CD4-positive, alpha-beta T cell (primary cell): ENCODE measurements at regions not wholly inside any gene's neighbourhood (a gene's known extent, or its start where the extent isn't known, plus 50 kb on each side); places are given as distances from the start of the nearest gene placed in this dataset.

Experiments
- ATAC-seq: fragments of 200-7000 bp; cut with Tn5 transposase; one replicate; pipeline ENCODE4 v1.10.0; 2022; ENCODE audit warnings: mild to moderate bottlenecking; ENCODE audit not compliant: poor library complexity
- CTCF ChIA-PET: fragments of 350-600 bp; sonication (Branson Sonifier 250); formaldehyde crosslinking; loops from one replicate; lab custom pipeline; 2021; ENCODE audit warnings: antibody characterized with exemption, inconsistent platforms; lab: Charles Lee
- POLR2A ChIA-PET: fragments of 350-600 bp; sonication (Branson Sonifier 250); formaldehyde crosslinking; loops from one replicate; lab custom pipeline; 2021; ENCODE audit warnings: antibody characterized with exemption, inconsistent platforms; lab: Charles Lee
- DNase-seq, 14 experiments: peaks; one replicate each; pipeline ENCODE4 v3.0.0-alpha.2; 2013 to 2020; ENCODE audit warnings: mixed read lengths in 2 of 14
- H3K27ac ChIP-seq, 2 donors: one replicate each; pipeline versions ENCODE4 v1.5.1 to v1.7.0; 2013; ENCODE audit warnings: low read length in 2 of 2, low read depth in 1 of 2, mild to moderate bottlenecking in 1 of 2
- H3K27me3 ChIP-seq, 2 experiments: 1 replicate in 1 of 2; 2 replicates in 1 of 2; pipeline versions ENCODE4 v1.6.1 to v1.7.0; 2013; ENCODE audit warnings: low read length in 2 of 2, control low read depth in 1 of 2, mild to moderate bottlenecking in 1 of 2, moderate library complexity in 1 of 2; ENCODE audit not compliant: insufficient read depth in 2 of 2, control insufficient read depth in 1 of 2
- H3K36me3 ChIP-seq: one replicate; pipeline ENCODE4 v1.6.1; 2013; ENCODE audit warnings: low read length, control low read depth; ENCODE audit not compliant: insufficient read depth
- H3K4me1 ChIP-seq: one replicate; pipeline ENCODE4 v1.6.1; 2013; ENCODE audit warnings: low read length, control low read depth; ENCODE audit not compliant: insufficient read depth
- H3K4me3 ChIP-seq: one replicate; pipeline ENCODE4 v1.5.1; 2013; ENCODE audit warnings: mild to moderate bottlenecking, low read length, moderate library complexity
- H3K9me3 ChIP-seq, 2 experiments: 1 replicate in 1 of 2; 2 replicates in 1 of 2; pipeline versions ENCODE4 v1.6.1 to v1.7.0; 2013; ENCODE audit warnings: low read length in 2 of 2, mild to moderate bottlenecking in 2 of 2, control low read depth in 1 of 2, moderate library complexity in 1 of 2; ENCODE audit not compliant: control insufficient read depth in 1 of 2, insufficient read depth in 1 of 2
- H3K27ac Mint-ChIP-seq: one replicate; pipeline ENCODE4 v1.8.0; 2020; ENCODE audit warnings: mixed read lengths
- H3K27me3 Mint-ChIP-seq: one replicate; pipeline ENCODE4 v1.8.0; 2021; ENCODE audit warnings: mixed read lengths
- H3K36me3 Mint-ChIP-seq: one replicate; pipeline ENCODE4 v1.8.0; 2021; ENCODE audit warnings: low read depth, mixed read lengths
- H3K4me1 Mint-ChIP-seq: one replicate; pipeline ENCODE4 v1.8.0; 2021; ENCODE audit warnings: low read depth, mixed read lengths
- H3K4me3 Mint-ChIP-seq: one replicate; pipeline ENCODE4 v1.8.0; 2020; ENCODE audit warnings: mild to moderate bottlenecking, mixed read lengths
- H3K9me3 Mint-ChIP-seq: one replicate; pipeline ENCODE4 v1.8.0; 2020; ENCODE audit warnings: mixed read lengths
- intact Hi-C, 2 experiments: fragments of 100-400 bp; cut with DNase I in 1 of 2; cut with micrococcal nuclease in 1 of 2; formaldehyde crosslinking; loops; one replicate each; pipeline versions ENCODE4 v1.15.1 to v1.9.0; 2023 to 2025; cut with DNase I, micrococcal nuclease
- TF ChIP-seq, protein P1 (sequence below): fragments of 200-600 bp; IDR thresholded peaks from one replicate; pipeline ENCODE4 v1.8.0; 2022; ENCODE audit warnings: antibody characterized with exemption, mild to moderate bottlenecking

GRCh38 chr22:20637750-20638506, 130.5 kb downstream of the MED15 start:
- no peak for DNase-seq
- no peaks in the 10 kb centered on the region for H3K9me3 Mint-ChIP-seq
- Histone ChIP-seq H3K4me3 (no peak overlapping the region), H3K9me3 (peaks cover 0 to 4% of the 10 kb centered on the region in 2 experiments), H3K4me1 (no peaks in the 10 kb centered on the region), H3K27ac (no peak overlapping the region), H3K36me3 (no peaks in the 10 kb centered on the region), H3K27me3 (peaks cover 0 to 2% of the 10 kb centered on the region in 2 experiments)
- H3K27me3 Mint-ChIP-seq: peaks cover 5% of the 10 kb centered on the region
- intact Hi-C loops: loop anchor here in 1 of 2 experiments (5.0 kb wide), 1 partner anchor 234 kb away; no protein-coding TSS in a partner anchor
- H3K36me3 Mint-ChIP-seq: no peaks in the 10 kb centered on the region
- no peak for ATAC-seq
- H3K4me1 Mint-ChIP-seq: no peaks in the 10 kb centered on the region
- H3K27ac Mint-ChIP-seq: no peak overlapping the region
- CTCF ChIA-PET: no interaction called here
- POLR2A ChIA-PET: no interaction called here
- TF ChIP-seq, protein P1, sequence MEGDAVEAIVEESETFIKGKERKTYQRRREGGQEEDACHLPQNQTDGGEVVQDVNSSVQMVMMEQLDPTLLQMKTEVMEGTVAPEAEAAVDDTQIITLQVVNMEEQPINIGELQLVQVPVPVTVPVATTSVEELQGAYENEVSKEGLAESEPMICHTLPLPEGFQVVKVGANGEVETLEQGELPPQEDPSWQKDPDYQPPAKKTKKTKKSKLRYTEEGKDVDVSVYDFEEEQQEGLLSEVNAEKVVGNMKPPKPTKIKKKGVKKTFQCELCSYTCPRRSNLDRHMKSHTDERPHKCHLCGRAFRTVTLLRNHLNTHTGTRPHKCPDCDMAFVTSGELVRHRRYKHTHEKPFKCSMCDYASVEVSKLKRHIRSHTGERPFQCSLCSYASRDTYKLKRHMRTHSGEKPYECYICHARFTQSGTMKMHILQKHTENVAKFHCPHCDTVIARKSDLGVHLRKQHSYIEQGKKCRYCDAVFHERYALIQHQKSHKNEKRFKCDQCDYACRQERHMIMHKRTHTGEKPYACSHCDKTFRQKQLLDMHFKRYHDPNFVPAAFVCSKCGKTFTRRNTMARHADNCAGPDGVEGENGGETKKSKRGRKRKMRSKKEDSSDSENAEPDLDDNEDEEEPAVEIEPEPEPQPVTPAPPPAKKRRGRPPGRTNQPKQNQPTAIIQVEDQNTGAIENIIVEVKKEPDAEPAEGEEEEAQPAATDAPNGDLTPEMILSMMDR: no peak
- H3K4me3 Mint-ChIP-seq: no peak overlapping the region

DNA sequence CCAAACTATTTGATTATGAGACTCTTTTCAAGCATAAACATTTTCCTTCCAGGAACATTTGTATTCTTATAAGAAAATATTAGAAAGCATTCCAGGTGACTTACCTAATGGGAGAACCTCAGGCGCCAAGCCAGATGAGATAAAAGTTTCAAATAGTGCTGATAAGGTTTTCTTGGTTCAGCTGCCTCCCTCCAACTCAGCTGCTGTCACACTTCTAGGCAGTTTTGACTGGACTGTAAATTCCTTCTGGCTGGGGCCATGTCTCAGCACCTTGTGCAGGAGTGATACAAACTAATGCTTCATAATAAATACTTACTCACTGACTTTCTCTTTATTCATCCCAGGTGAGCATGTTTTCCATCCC, 131.1 kb downstream of the MED15 start:
- intact Hi-C loops: loop anchor here in 1 of 2 experiments (5.0 kb wide), 1 partner anchor 234 kb away; no protein-coding TSS in a partner anchor
- TF ChIP-seq, protein P1: no peak
- no peaks in the 10 kb centered on the region for H3K9me3 Mint-ChIP-seq
- H3K36me3 ChIP-seq: no peaks in the 10 kb centered on the region
- no peaks in the 10 kb centered on the region for H3K4me1 Mint-ChIP-seq
- H3K36me3 Mint-ChIP-seq: no peaks in the 10 kb centered on the region
- peaks cover 0 to 4% of the 10 kb centered on the region in 2 experiments for H3K9me3 ChIP-seq
- H3K27ac ChIP-seq: no peak overlapping the region
- DNase-seq: no peak
- peaks cover 0 to 2% of the 10 kb centered on the region in 2 experiments for H3K27me3 ChIP-seq
- H3K4me3 Mint-ChIP-seq: no peak overlapping the region
- H3K4me1 ChIP-seq: no peaks in the 10 kb centered on the region
- ChIA-PET POLR2A (no interaction called here), CTCF (no interaction called here)
- no peak overlapping the region for H3K27ac Mint-ChIP-seq
- peaks cover 5% of the 10 kb centered on the region for H3K27me3 Mint-ChIP-seq
- no peak for ATAC-seq
- no peak overlapping the region for H3K4me3 ChIP-seq

- Mint-ChIP-seq H3K9me3 (no peaks in the 10 kb centered on the region), H3K27ac (no peak overlapping the region), H3K27me3 (peaks cover 5% of the 10 kb centered on the region), H3K36me3 (no peaks in the 10 kb centered on the region), H3K4me3 (no peak overlapping the region), H3K4me1 (no peaks in the 10 kb centered on the region)
- H3K36me3 ChIP-seq: no peaks in the 10 kb centered on the region
- H3K27ac ChIP-seq: no peak overlapping the region
- TF ChIP-seq, protein P1: no peak
- no peak overlapping the region for H3K4me3 ChIP-seq
- H3K27me3 ChIP-seq: peaks cover 0 to 2% of the 10 kb centered on the region in 2 experiments
- DNase-seq: no peak
- ChIA-PET CTCF (no interaction called here), POLR2A (interaction anchor here (0.6 kb wide), 1 partner anchor 152 kb away, joined by 4 read pairs; no protein-coding TSS in a partner anchor)
- peaks cover 0 to 4% of the 10 kb centered on the region in 2 experiments for H3K9me3 ChIP-seq
- no peaks in the 10 kb centered on the region for H3K4me1 ChIP-seq
- ATAC-seq: no peak
- intact Hi-C loops: loop anchor here in 1 of 2 experiments (5.0 kb wide), 1 partner anchor 233 kb away; no protein-coding TSS in a partner anchor
Measured at GRCh38 chr22:20639343-20639742, 131.9 kb downstream of the MED15 start.
